ENCODE measurements at regions not wholly inside any gene's neighbourhood (a gene's known extent, or its start where the extent isn't known, plus 50 kb on each side); places are given as distances from the start of the nearest gene placed in this dataset.

GRCh38 chr20:50306478-50307423 lies 116.1 kb downstream of the CEBPB start:
- no peak for DNase-seq (ENCODE audit: low read depth)
- TF ChIP-seq, protein P1, sequence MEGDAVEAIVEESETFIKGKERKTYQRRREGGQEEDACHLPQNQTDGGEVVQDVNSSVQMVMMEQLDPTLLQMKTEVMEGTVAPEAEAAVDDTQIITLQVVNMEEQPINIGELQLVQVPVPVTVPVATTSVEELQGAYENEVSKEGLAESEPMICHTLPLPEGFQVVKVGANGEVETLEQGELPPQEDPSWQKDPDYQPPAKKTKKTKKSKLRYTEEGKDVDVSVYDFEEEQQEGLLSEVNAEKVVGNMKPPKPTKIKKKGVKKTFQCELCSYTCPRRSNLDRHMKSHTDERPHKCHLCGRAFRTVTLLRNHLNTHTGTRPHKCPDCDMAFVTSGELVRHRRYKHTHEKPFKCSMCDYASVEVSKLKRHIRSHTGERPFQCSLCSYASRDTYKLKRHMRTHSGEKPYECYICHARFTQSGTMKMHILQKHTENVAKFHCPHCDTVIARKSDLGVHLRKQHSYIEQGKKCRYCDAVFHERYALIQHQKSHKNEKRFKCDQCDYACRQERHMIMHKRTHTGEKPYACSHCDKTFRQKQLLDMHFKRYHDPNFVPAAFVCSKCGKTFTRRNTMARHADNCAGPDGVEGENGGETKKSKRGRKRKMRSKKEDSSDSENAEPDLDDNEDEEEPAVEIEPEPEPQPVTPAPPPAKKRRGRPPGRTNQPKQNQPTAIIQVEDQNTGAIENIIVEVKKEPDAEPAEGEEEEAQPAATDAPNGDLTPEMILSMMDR (IDR thresholded peaks at IDR 0.05; ENCODE audit: insufficient read depth, low read depth, low read length), result no peak

DNA sequence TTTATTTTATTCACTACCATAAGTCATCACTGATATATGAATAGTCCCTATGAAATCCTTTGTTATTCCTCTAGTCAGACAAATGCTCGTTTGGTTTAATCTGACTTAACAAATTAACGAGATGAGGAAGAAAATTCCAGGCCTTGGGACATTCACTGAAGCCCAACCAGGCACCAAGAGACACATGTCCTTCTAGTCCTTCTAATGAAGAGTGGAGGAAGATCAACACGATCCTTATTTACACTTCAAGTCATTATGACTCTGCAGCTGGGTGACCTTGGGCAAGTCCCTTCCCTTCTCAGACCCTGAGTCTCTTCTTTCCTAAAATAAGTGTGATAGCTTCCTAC lies 117.5 kb downstream of the CEBPB start:
- no peak for DNase-seq (ENCODE audit: low read depth)
- TF ChIP-seq, protein P1 (IDR thresholded peaks at IDR 0.05; ENCODE audit: insufficient read depth, low read depth, low read length), result no peak
- H3K4me3 ChIP-seq (ENCODE audit: low read depth, low read length), result no peak overlapping the region

More at GRCh38 chr20:50306478-50307423, 116.1 kb downstream of the CEBPB start:
- no peak overlapping the region for H3K4me3 ChIP-seq (ENCODE audit: low read depth, low read length)

DNA sequence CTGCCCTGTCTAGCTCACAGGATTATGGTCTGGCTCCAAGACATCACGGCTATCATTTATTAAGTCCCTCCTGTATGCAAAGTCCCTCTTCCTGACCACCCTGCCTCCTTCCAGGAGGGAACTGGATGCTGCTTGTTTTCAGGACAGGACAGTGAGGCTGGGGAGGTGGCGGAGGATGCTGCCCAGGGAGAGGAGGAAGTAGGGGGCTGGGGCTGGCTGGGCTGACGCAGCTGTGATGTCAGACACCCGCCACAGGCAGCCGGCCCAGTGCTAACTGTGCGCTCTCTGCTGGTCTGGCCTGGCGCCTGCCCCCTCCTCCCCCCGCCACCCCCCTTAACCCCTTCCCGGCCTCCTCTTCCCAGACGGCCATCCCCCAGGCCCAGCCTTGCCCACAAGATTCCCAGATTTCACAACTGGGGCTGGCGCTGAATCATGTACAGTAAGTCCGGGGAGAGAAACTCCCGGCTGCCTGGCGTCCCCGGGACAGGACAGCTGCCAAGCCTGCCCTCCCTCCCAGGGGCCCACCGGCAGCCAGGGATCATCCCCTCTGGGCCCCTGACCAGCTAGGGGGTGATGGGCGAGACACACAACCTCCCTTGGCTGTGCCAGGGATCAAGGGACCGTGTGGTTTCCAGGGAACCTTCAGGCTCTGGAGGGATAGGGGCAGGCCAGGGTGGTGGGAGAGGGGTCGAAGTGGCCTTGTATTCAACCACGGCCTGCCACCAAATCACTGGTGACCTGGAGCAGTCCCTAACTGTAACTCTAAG lies 118.1 kb downstream of the CEBPB start:
- TF ChIP-seq, protein P1 (IDR thresholded peaks at IDR 0.05; ENCODE audit: insufficient read depth, low read depth, low read length), result no peak
- peak; percentile 100 for DNase-seq (ENCODE audit: low read depth)
- H3K4me3 ChIP-seq (ENCODE audit: low read depth, low read length), result peak overlapping the region; percentile 40

- TF ChIP-seq, protein P1 (IDR thresholded peaks at IDR 0.05; ENCODE audit: insufficient read depth, low read depth, low read length), result no peak
- peak; percentile 98 for DNase-seq (ENCODE audit: low read depth)
- H3K4me3 ChIP-seq (ENCODE audit: low read depth, low read length), result peak overlapping the region; percentile 40
These were observed 118.7 kb downstream of the CEBPB start for GRCh38 chr20:50309280-50309763.

DNA sequence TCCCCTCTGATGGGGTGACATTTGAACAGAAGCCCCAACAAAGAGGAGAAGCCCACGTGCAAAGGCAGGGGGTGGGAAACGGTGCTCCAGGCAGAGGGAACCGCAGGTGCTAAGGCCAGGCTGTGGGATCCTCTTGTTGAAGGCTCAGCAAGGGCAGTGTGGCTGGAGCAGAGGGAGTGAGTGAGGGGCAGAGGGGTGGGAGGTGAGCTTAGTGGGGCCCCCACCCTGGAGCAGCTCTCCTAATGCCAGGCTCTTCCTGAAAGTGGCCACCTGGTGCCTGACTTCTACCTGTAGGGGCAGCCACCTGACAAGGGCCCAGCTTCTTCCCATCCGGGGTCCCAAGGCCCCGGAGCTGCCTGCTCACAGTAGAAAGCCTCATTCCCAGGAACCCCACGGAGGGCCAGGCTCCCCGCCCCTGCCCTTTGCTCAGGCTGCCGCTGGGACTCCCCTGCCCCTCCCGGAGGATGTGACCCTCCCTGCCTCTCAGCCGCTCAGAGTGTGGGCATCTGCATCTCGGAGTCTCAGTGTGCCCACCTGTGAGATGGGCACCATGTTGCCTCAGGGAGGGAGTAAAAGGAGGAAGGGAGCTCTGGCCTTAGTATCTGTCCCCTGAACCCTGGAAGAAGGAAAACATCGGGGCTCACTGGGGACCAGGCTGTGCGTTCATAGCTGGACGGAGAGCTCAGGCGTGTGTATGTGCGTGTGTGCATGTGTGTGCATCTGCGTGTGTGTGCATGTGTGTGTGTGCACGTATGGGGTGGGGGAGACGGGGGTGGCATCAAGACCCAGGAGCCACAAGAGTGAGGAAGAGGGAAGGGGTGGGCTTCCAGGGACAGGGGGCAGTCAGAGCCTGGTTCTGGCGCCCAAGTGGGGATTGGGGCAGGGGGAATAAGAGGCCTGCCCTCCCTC lies 119.4 kb downstream of the CEBPB start:
- TF ChIP-seq, protein P1 (IDR thresholded peaks at IDR 0.05; ENCODE audit: insufficient read depth, low read depth, low read length), result no peak
- no peak overlapping the region for H3K4me3 ChIP-seq (ENCODE audit: low read depth, low read length)
- DNase-seq (ENCODE audit: low read depth), result no peak

GRCh38 chr20:50310673-50311051 lies 120.0 kb downstream of the CEBPB start:
- H3K4me3 ChIP-seq (ENCODE audit: low read depth, low read length), result no peak overlapping the region
- TF ChIP-seq, protein P1 (IDR thresholded peaks at IDR 0.05; ENCODE audit: insufficient read depth, low read depth, low read length), result no peak
- no peak for DNase-seq (ENCODE audit: low read depth)

Data from fibroblast of villous mesenchyme (primary cell).